ENCODE measurements at regions not wholly inside any gene's neighbourhood (a gene's known extent, or its start where the extent isn't known, plus 50 kb on each side); places are given as distances from the start of the nearest gene placed in this dataset.
A peak's percentile ranks its signal among the peaks of the same experiment; 100 is the strongest.

- no peak for DNase-seq
- Histone ChIP-seq H3K9me3 (no peaks in the 10 kb centered on the region), H3K27ac (no peak overlapping the region), H3K36me3 (no peaks in the 10 kb centered on the region), H3K4me3 (no peak overlapping the region), H3K4me1 (peaks cover 4 to 47% (median 11%) of the 10 kb centered on the region in 3 donors), H3K27me3 (no peaks in the 10 kb centered on the region)
- TF ChIP-seq POLR2A (IDR thresholded peaks at IDR 0.05) (no peak), CTCF (IDR thresholded peaks at IDR 0.05) (no peak)
- 81 to 95% methylated on average over 5 of the region's 5 CpGs for WGBS, 2 donors
- intact Hi-C loops (cut with DNase I): no loop called here
These were observed 109.1 kb upstream of the BCAT1 start for GRCh38 chr12:25058012-25058411.

- DNase-seq: no peak
- peak overlapping the region; percentile 18 to 82 (median 68) for H3K27ac ChIP-seq
- intact Hi-C loops (cut with DNase I): no loop called here
These were observed 107.7 kb upstream of the BCAT1 start for GRCh38 chr12:25056486-25057130.

GRCh38 chr12:25056011-25056410, 107.1 kb upstream of the BCAT1 start:
- H3K4me3 ChIP-seq: no peak overlapping the region
- H3K27ac ChIP-seq: peak overlapping the region in 3 of 4 donors; percentile 67 to 82 (median 68)
- TF ChIP-seq CTCF (IDR thresholded peaks at IDR 0.05) (no peak), POLR2A (IDR thresholded peaks at IDR 0.05) (no peak)
- WGBS, 2 donors: 40 to 43% methylated on average over 5 of the region's 5 CpGs
- H3K4me1 ChIP-seq: peaks cover 4 to 54% (median 11%) of the 10 kb centered on the region in 3 donors
- H3K9me3 ChIP-seq: no peaks in the 10 kb centered on the region
- no peak for DNase-seq
- intact Hi-C loops (cut with DNase I): no loop called here
- H3K27me3 ChIP-seq: no peaks in the 10 kb centered on the region
- no peaks in the 10 kb centered on the region for H3K36me3 ChIP-seq

More at GRCh38 chr12:25056486-25057130, 107.7 kb upstream of the BCAT1 start:
- 34 to 35% methylated on average over 3 of the region's 3 CpGs for WGBS, 2 donors
- TF ChIP-seq CTCF (IDR thresholded peaks at IDR 0.05): no peak
- no peak for TF ChIP-seq POLR2A (IDR thresholded peaks at IDR 0.05)
- no peaks in the 10 kb centered on the region for H3K9me3 ChIP-seq
- H3K4me1 ChIP-seq: peaks cover 4 to 54% (median 11%) of the 10 kb centered on the region in 3 donors
- no peak overlapping the region for H3K4me3 ChIP-seq
- H3K36me3 ChIP-seq: no peaks in the 10 kb centered on the region
- H3K27me3 ChIP-seq: no peaks in the 10 kb centered on the region

GRCh38 chr12:25054783-25055144, 105.9 kb upstream of the BCAT1 start:
- H3K4me3 ChIP-seq: peak overlapping the region in 3 of 4 donors; percentile 16 to 41 (median 39)
- no peak for TF ChIP-seq CTCF (IDR thresholded peaks at IDR 0.05)
- no peak for TF ChIP-seq POLR2A (IDR thresholded peaks at IDR 0.05)
- no peaks in the 10 kb centered on the region for H3K9me3 ChIP-seq
- H3K36me3 ChIP-seq: no peaks in the 10 kb centered on the region
- no peaks in the 10 kb centered on the region for H3K27me3 ChIP-seq
- H3K27ac ChIP-seq: peak overlapping the region; percentile 59 to 82 (median 68)
- H3K4me1 ChIP-seq: peaks cover 4 to 54% (median 11%) of the 10 kb centered on the region in 3 donors
- DNase-seq: no peak
- intact Hi-C loops (cut with DNase I): no loop called here
- 15 to 32% methylated on average over 5 of the region's 5 CpGs for WGBS, 2 donors

GRCh38 chr12:25054076-25054782, 105.3 kb upstream of the BCAT1 start:
- no peak for DNase-seq
- Histone ChIP-seq H3K4me3 (peak overlapping the region in 3 of 4 donors; percentile 16 to 41 (median 39)), H3K27me3 (no peaks in the 10 kb centered on the region), H3K9me3 (no peaks in the 10 kb centered on the region), H3K27ac (peak overlapping the region; percentile 59 to 82 (median 68)), H3K36me3 (no peaks in the 10 kb centered on the region), H3K4me1 (peaks cover 4 to 54% (median 11%) of the 10 kb centered on the region in 3 donors)
- intact Hi-C loops (cut with DNase I): no loop called here
- WGBS, 2 donors: 15 to 26% methylated on average over 4 of the region's 4 CpGs
- TF ChIP-seq CTCF (IDR thresholded peaks at IDR 0.05) (no peak), POLR2A (IDR thresholded peaks at IDR 0.05) (no peak)

Data from esophagus squamous epithelium (tissue), 5 donors.